ENCODE measurements at regions not wholly inside any gene's neighbourhood (a gene's known extent, or its start where the extent isn't known, plus 50 kb on each side); places are given as distances from the start of the nearest gene placed in this dataset.
"Not testable (repeated sequence)": the region's sequence is repeated elsewhere in the genome, so short reads cannot be mapped to it uniquely, and the experiment has no call there.

DNA sequence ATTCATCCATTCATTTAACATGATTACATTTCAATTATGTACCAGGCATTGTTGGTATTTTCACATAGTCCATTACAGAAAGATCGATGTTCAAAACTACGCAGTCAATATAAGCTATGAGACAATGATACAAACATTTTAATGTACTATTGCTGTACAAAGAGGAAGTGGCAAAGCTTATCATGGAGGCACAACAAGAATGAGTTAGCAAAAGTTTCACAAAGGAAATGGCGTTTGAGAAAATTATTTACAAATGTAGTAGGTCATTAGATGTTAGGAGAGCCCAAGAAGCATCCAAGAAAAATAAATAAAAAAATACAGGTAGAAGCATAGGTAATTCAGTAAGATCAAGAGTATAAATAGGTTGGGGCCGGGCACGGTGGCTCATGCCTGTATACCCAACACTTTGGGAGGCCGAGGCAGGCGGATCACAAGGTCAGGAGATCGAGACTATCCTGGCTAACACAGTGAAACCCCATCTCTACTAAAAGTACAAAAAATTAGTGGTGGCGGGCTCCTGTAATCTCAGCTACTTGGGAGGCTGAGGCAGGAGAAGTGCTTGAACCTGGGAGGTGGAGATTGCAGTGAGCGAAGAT lies 1730.8 kb upstream of the CELF4 start:
- DNase-seq (ENCODE audit: low read depth in 4 of 4, low spot score in 3 of 4): no peak

DNA sequence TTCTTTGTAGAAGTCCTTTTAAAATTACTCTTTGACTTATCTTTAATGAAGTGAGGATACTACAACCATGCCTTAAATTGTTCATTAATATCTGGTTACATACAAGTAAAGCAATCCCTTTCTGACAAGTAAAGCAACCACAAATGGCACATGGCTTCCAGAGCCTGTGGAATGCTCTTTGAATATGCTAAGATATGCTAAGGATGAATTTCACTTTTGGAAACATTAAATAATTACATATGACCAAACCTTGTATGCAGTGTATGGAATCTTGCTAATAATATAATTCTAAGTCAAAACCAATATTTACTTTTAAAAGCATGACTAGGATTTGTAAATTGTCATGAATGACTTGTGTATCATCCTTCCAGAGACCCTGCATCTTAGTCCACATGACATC lies 1711.2 kb upstream of the CELF4 start:
- DNase-seq (ENCODE audit: low read depth in 4 of 4, low spot score in 3 of 4): no peak

DNA sequence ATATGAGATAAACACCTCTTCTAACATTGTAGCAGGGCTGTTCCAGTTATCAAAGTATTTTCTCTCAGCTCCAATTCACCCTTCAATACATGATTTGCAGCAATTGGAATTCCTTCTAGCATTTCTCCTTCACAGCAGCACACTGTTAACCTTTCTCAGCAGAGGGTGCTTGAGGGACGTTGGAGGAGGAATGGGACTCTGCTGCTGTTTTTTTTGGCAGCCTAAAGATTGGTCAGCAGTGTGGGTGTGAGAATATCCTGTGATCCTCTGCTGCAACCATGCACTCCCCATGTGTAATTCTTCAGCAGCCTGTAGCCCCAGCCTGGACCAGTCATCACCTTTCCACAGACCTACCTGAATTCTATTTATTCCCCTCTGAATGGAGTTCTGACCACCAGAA lies 1708.9 kb upstream of the CELF4 start:
- DNase-seq (ENCODE audit: low read depth in 4 of 4, low spot score in 3 of 4): no peak

DNA sequence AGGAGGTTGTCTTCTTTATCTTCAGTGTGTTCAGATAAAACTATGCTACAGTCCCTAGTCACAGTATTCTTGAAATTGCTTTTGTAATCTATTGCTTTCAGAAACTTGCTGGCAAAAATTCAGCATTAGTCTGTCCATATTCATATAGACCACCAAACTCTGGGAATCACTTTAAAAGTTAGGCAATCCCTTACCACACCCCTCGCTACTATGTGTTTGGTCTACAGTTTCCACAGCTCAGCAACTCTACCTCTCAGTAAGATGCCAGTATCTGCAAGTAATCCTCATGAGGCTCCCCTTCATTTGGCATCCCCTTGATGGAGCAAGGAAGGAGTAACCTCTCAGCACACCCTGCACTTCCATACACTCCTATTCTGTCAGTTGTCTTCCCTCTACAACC lies 1706.6 kb upstream of the CELF4 start:
- DNase-seq (ENCODE audit: low read depth in 4 of 4, low spot score in 3 of 4): no peak

DNA sequence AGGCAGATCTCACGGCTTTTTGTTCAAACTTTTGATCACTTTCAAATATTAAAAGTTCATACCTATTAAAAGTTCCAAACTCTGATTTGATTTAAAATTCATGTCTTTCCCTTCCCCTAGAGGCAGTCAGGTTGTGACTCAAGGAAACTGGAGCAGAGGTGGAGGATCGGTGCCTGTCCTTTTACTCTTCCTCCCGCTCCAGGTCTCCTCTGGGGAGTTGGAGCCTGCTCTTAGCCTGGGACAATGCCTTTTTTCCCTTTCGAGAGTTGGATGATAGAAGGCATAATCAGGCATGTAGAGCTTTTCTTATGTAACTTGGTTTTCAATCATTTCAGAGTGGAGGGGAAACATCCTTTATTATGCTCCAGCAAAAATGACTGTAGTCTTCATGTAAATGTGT lies 1706.1 kb upstream of the CELF4 start:
- no peak for DNase-seq (ENCODE audit: low read depth in 4 of 4, low spot score in 3 of 4)

DNA sequence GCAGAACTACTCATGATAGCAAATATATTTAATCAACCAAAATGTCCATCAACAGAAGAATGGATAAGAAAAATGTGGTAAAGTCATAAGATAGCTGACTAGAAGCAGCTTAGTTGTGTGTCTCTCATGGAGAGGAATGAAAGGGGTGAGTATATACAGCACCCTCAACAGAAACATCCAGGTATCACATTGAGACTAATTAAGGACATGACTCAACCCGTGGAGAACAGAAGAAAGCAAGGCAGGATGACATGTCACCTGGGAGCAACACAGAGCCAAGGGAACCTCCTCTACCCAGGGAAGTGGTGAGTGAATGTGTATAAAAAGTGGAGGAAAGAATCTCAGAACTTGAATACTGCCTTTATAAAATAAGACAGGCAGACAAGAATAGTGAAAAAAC lies 1695.0 kb upstream of the CELF4 start:
- DNase-seq (ENCODE audit: low read depth in 4 of 4, low spot score in 3 of 4): no peak

DNA sequence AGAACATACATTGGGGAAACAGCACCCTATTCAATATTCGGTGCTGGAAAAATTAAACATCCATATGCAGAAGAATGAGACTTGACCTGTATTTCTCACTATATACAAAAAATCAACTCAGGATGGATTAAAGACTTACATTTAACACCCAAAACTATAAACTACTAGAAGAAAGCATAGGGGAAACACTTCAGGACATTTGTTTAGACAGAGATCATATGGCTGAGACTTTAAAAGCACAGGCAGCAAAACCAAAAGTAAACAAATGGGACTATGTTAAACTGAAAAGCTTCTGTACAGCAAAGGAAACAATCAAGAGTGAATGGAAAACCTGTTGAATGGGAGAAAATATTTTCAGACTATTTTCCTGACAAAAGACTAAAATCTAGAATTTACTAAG lies 1694.1 kb upstream of the CELF4 start:
- no peak for DNase-seq (ENCODE audit: low read depth in 4 of 4, low spot score in 3 of 4)

DNA sequence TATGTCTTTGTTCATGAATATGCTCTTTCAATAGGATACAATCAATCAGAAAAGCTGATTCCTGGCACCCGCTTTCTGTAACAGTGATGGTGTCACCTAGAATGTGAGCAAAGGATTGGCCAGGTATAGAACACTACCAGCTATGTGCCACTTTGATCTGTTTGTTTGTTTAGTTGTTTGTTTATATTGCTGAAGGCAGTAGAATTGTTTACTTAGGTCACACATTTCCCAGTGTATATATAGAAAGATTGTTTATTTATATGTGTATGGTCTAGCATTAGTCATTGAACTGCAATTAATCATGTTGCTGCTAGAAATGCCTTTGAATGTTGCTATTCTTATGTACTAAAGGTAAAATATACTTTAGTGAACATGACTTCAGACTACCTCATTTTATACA lies 1678.6 kb upstream of the CELF4 start:
- DNase-seq (ENCODE audit: low read depth in 4 of 4, low spot score in 3 of 4): no peak

DNA sequence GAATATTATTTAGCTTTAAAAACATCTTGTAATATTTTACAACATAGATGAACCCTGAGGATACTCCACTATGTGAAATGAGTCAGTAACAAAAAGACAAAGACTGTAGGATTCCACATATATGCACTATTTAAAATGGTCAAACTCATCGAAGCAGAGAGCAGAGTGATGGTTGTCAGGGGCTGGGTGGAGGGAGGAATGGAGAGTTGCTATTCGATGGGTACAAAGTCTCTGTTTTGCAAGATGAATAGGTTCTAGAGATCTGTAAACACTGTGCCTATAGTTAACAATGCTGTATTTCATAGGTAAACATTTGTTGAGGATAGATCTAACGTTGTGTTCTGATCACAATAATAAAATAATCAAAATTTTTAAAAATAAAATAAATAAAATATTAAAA lies 1675.9 kb upstream of the CELF4 start:
- no peak for DNase-seq (ENCODE audit: low read depth in 4 of 4, low spot score in 3 of 4)

DNA sequence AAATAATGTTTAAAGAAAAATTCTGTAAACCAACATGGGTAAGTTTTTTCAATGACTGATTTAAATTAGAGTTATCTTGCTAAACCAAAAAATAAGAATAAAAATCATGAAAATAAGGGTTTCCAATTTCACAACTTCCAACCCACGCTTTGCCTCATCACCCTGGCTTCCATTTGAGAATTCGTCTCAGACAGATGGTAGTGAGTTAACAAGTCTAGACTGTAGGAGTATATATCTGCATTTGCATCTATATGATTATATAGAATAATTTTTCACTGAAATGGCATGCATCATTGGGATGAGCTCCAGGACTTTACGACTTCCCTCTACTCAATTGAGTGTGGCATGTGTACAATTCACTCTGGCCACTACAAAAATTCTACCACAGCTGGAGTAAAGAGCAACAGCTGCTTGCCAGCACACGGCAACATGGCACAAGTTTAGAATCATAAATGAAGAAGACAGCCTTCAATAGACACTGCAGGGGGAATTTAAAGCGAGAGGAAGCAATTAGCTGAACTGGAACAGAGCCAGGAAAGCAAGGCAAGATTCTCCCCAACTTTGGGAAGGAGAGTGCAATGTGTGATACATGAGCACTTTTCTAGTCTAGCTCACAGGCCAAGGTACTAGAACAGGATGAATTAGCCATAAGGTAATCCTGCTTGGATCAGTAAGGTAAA lies 1673.5 kb upstream of the CELF4 start:
- no peak for DNase-seq (ENCODE audit: low read depth in 4 of 4, low spot score in 3 of 4)

DNA sequence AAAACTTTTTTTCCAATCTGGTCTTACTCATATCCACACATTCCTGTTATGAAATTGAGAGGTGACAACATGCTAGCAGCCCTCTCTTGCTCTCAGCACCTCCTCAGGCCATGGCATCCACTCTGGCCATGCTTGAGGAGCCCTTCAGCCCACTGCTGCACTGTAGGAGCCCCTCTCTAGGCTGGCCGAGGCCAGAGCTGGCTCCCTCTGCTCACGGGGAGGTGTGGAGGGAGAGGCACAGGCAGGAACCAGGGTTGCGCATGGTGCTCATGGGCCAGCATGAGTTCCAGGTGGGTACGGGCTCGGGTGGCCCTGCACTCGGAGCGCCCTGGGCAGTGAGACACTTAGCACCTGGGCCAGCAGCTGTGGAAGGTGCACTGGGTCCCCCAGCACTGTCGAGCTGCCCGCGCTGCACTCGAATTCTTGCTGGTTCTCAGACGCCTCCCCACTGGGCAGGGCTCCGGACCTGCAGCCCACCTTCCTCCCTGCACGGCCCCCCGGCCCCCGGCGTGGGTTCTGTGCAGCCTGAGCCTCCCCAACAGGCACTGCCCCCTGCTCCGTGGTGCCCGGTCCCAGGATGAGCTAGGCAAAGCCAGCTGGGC lies 1669.6 kb upstream of the CELF4 start:
- DNase-seq (ENCODE audit: low read depth in 4 of 4, low spot score in 3 of 4): no peak

DNA sequence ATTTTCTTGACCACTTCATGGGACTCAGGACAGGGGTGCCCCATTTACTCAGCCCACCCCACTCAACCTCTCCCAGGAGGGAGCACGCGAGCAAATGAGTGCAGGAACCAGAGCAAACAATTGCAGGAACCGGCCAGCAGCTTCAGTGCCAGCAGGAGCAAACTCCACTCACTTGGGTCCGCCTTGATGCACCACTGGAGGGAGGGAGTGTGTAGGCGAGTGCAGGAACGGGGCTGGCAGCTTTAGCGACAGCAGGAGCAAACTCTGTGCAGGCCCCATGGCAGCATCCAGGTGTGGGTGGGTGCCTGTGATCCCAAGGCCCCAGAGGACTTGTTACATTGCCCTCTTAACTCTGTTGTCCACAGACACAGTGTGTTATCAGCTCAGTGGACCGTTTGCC lies 1667.3 kb upstream of the CELF4 start:
- no peak for DNase-seq (ENCODE audit: low read depth in 4 of 4, low spot score in 3 of 4)

DNA sequence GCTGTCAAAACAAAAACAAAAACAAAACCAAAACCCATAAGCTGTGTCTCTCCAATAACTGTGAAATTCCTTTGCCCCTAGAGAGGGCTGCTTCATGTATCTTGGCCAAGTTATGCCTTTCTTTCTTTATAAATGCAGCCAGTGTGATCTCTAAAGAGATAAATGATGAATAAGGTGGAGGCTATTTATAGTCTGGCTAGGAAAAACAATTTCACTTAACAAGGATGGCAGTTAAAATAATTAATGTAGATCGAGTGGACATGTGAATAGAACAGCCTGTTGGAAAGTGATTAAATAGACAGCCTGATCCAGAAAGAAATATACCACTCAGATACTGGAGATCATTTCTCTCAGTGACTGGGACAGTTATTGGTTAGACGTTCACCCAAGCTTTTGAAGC lies 1666.9 kb upstream of the CELF4 start:
- DNase-seq (ENCODE audit: low read depth in 4 of 4, low spot score in 3 of 4): no peak

DNA sequence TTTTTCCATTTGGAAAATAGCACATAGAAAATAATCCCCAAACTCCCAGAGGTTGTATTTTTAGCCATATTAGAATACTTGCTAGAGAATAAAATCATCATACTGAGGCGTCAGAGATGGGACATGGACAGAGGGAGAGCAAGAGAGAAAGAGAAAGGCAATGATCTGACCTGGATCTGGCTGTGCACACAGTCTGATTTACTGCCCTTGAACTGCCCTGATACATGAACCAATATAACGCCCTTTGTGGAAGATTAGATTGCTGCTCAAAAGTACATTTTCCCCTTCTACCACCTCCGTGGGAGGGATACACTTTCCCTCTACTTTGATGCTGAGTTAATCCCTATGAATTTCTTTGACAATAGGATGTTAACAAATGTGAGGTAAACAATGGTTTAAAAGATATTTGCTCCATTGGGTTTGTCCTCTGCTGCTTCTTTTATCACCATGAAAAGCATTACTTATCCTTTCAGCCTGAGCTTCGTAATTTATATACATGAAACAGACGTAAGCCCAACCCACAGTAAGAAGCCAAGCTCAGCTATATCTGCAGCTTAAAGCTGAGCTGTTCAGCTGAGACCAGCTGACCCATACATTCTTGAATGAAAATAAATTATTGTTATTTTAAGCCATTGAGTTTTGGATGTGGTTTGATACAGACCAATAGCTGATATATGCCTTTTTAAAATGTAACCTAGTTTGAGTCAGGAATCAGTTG lies 1664.6 kb upstream of the CELF4 start:
- no peak for DNase-seq (ENCODE audit: low read depth in 4 of 4, low spot score in 3 of 4)

DNA sequence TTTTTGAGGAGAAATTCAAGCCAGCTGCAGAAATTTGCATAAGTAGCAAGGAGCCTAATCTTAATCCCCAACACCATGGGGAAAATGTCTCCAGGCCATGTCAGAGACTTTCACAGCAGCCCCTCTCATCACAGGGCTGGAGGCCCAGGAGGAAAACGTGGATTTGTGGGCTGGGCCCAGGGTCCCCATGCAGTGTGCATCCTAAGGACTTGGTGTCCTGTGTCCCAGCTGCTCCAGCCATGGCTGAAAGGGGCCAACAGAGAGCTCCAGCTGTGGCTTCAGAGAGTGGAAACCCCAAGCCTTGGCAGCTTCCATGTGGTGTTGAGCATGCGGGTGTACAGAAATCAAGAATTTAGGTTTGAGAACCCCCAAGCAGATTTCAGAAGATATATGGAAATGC lies 1662.2 kb upstream of the CELF4 start:
- DNase-seq (ENCODE audit: low read depth in 4 of 4, low spot score in 3 of 4): not testable (repeated sequence)

DNA sequence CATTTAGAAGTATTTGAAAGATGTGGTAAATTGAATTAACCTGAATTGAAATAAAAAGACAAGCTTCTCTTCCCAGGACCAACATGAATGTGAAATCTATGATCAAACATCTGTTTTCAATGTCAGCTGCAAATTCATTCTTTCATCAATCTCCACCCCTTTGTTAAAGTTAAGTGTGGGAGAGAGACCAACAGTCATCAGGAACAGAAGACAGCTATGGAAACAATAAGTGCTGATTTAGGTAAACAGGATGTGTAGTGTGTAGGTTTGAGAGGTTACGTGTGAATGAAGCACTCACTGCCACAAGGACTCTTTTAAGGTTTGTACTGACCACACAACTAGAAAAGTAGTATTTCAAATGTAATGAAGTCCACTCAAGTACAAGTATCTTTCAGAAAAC lies 1659.8 kb upstream of the CELF4 start:
- no peak for DNase-seq (ENCODE audit: low read depth in 4 of 4, low spot score in 3 of 4)

DNA sequence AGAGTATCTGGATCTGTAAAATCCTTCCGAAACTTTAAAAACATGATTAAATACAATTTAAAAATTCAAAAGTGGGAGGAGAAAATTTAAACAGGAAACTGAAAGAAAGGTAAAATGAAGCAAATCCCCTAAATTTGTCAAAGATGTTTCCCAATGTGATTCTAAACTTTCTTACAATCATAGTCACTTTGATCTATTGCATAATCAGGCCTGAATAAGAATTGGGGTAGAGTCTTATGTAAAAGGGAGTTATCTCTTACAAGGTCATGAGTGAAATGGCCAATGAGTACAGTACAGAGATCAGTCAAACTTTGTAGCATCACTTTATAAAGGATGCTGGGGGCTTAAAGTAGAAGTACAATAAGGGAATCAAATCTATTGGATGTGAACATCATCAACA lies 1657.7 kb upstream of the CELF4 start:
- DNase-seq (ENCODE audit: low read depth in 4 of 4, low spot score in 3 of 4): no peak

DNA sequence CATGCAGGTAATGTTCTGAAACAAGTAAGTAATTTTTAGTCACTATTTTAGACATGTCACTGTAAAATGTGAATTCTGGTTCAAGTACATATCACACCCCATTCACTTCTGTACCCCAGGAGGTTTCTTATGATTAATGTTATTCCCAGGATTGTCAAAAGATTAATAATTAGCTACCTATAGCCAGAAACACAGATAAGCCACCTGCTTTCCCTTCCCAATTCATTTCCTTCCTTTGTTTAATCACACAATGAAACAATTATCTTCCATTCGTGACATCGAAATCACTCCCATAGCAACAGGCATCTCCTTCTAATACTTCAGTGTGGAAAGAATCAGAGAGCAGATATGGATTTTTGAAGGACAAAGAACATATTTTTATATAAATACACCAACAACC lies 1650.3 kb upstream of the CELF4 start:
- DNase-seq (ENCODE audit: low read depth in 4 of 4, low spot score in 3 of 4): no peak

DNA sequence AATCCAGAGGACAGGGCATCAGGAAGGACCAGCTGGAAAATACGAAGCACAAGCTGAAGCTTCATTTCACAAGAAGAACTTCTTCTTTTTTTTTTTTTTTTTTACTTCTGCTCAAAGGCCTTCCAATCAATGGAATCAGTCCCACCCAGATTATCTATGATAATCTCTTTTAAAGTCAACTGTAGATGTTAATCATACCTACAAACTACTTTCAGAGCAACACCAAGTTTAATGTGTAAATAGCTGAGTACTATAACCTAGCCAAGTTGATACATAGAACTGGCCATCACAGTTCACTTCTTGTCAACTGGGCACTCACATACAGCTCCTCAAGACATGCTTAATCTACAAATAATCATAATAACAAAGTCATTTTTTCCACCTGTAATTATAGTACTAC lies 1645.9 kb upstream of the CELF4 start:
- no peak for DNase-seq (ENCODE audit: low read depth in 4 of 4, low spot score in 3 of 4)

DNA sequence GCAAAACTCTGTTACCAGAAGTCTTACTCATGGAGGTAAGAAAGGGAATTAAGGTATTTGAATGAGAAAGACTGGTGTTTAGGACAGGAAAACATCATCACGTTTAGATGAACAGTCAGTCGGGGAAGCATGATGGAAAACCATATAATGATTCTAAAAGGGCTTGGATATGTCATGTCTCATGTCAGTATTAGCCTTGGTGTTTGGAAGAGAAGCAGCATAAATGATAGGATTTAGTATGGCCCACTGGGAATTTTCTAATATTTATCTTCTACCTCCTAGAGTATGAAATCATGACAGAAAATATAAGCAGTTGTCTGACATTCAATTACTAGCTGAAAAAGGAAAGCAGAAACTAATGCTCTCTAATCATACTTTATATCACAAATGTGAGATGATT lies 1643.6 kb upstream of the CELF4 start:
- DNase-seq (ENCODE audit: low read depth in 4 of 4, low spot score in 3 of 4): no peak

DNA sequence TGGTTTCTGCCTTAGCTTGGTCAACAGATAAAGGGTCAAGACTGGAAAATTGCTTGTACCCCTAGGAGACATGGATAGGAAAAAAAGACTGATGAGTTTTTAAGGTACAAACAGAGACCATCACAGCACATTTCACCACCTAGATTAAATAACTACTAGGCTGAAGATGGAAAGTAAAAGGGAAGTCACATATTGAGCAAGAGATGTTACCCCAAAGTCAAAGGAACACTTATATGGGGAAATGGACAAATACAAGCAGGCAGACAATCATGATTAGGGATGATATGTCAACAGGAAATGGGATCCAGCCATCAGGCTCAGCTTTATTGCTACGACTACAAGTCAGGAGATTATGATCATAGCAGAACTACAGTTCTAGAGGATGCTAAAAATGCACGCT lies 1643.1 kb upstream of the CELF4 start:
- DNase-seq (ENCODE audit: low read depth in 4 of 4, low spot score in 3 of 4): no peak

DNA sequence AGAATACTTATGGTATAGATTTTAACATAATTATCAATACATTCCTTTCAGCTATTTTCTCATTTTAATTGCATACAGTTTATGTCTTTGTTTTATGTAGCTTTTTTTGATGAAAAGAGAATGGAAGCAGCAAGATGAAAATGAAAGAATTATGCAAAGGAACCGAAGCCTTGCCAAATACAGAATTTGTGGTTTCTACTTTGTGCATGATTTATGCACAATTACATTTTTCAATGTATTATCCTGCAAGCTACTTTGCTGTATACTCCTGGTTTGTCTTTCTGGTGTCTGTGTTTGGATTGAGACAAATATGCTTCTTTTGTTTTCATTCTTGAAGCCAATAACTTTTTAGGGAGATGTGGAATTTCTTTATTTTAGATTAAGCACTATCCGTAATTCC lies 1642.6 kb upstream of the CELF4 start:
- no peak for DNase-seq (ENCODE audit: low read depth in 4 of 4, low spot score in 3 of 4)

Measured in right renal pelvis (tissue), 4 donors.